HG03469 (cell line): ENCODE measurements at regions not wholly inside any gene's neighbourhood (a gene's known extent, or its start where the extent isn't known, plus 50 kb on each side); places are given as distances from the start of the nearest gene placed in this dataset.

Source experiments
- ATAC-seq: cut with Tn5 transposase; IDR thresholded peaks from one replicate; pipeline ENCODE4 v1.9.1; 2021; ENCODE audit warnings: mild to moderate bottlenecking, moderate library complexity, moderate number of reproducible peaks; ENCODE audit not compliant: unreplicated experiment

- ATAC-seq: no peak
Measured at GRCh38 chr2:158009399-158009798, 92.3 kb upstream of the UPP2 start.

- no peak for ATAC-seq
Measured at GRCh38 chr2:158006961-158007719, 94.5 kb upstream of the UPP2 start.

- ATAC-seq: no peak
Measured at GRCh38 chr2:158004126-158004764, 97.4 kb upstream of the UPP2 start.

- ATAC-seq: no peak
Measured at GRCh38 chr2:158002079-158002478, 99.6 kb upstream of the UPP2 start.

- ATAC-seq: no peak
Measured at GRCh38 chr2:157996799-157997198, 104.9 kb upstream of the UPP2 start.

GRCh38 chr2:157995117-157995516, 106.6 kb upstream of the UPP2 start:
- ATAC-seq: no peak

- ATAC-seq: no peak
Measured at GRCh38 chr2:157991932-157992331, 109.7 kb upstream of the UPP2 start.

- ATAC-seq: no peak
Measured at GRCh38 chr2:157990173-157990572, 111.5 kb upstream of the UPP2 start.

- no peak for ATAC-seq
Measured at GRCh38 chr2:157989227-157989626, 112.4 kb upstream of the UPP2 start.

- ATAC-seq: no peak
Measured at GRCh38 chr2:157986761-157987160, 110.6 kb upstream of the ACVR1 start.

GRCh38 chr2:157984866-157985265, 108.7 kb upstream of the ACVR1 start:
- no peak for ATAC-seq

GRCh38 chr2:157980020-157980419, 103.9 kb upstream of the ACVR1 start:
- no peak for ATAC-seq

GRCh38 chr2:157971702-157972101, 95.6 kb upstream of the ACVR1 start:
- ATAC-seq: no peak

GRCh38 chr2:157967856-157968255, 91.7 kb upstream of the ACVR1 start:
- ATAC-seq: no peak

- ATAC-seq: no peak
Measured at GRCh38 chr2:157959249-157959648, 83.1 kb upstream of the ACVR1 start.

- ATAC-seq: no peak
Measured at GRCh38 chr2:157957596-157957995, 81.5 kb upstream of the ACVR1 start.

- ATAC-seq: no peak
Measured at GRCh38 chr2:157952558-157952957, 76.4 kb upstream of the ACVR1 start.

GRCh38 chr2:157948856-157949255, 72.7 kb upstream of the ACVR1 start:
- ATAC-seq: no peak

- ATAC-seq: no peak
Measured at GRCh38 chr2:157946919-157947557, 70.9 kb upstream of the ACVR1 start.

GRCh38 chr2:157940024-157940423, 63.9 kb upstream of the ACVR1 start:
- no peak for ATAC-seq

- no peak for ATAC-seq
Measured at GRCh38 chr2:157938556-157938955, 62.4 kb upstream of the ACVR1 start.

GRCh38 chr2:157936406-157936805, 60.3 kb upstream of the ACVR1 start:
- ATAC-seq: no peak
